Erythroblast (primary cell): ENCODE measurements at regions not wholly inside any gene's neighbourhood (a gene's known extent, or its start where the extent isn't known, plus 50 kb on each side); places are given as distances from the start of the nearest gene placed in this dataset.
"Not testable (repeated sequence)": the region's sequence is repeated elsewhere in the genome, so short reads cannot be mapped to it uniquely, and the experiment has no call there.

ENCODE experiments used
- GATA1 ChIP-seq: IDR thresholded peaks from 2 replicates; pipeline ENCODE4 v1.6.1; 2011; ENCODE audit warnings: low read depth, mild to moderate bottlenecking, control low read depth, low read length, moderate library complexity
- POLR2A ChIP-seq: IDR thresholded peaks from 2 replicates; pipeline ENCODE4 v1.6.1; 2011; ENCODE audit warnings: mild to moderate bottlenecking, low read length

- TF ChIP-seq POLR2A, GATA1: not testable (repeated sequence)
Measured at GRCh38 chr17:65301882-65302281, 164.7 kb downstream of the RGS9 start.
